Mesendoderm (in vitro differentiated cells): ENCODE measurements at regions not wholly inside any gene's neighbourhood (a gene's known extent, or its start where the extent isn't known, plus 50 kb on each side); places are given as distances from the start of the nearest gene placed in this dataset.

Experiments
- DNase-seq: peaks from one replicate; pipeline ENCODE4 v3.0.0; 2013
- H2AK5ac ChIP-seq: 2 replicates; pipeline ENCODE4 v1.6.1; 2013; ENCODE audit warnings: low read length, inconsistent platforms
- H2BK120ac ChIP-seq: 2 replicates; pipeline ENCODE4 v1.6.1; 2013; ENCODE audit warnings: low read depth, mild to moderate bottlenecking, low read length, moderate library complexity, mixed read lengths
- H2BK15ac ChIP-seq: replicated peaks from 2 replicates; pipeline ENCODE4 v1.6.1; 2013; ENCODE audit warnings: low read depth, mild to moderate bottlenecking, moderate library complexity
- H2BK5ac ChIP-seq: 2 replicates; pipeline ENCODE4 v1.6.1; 2013; ENCODE audit warnings: low read length, inconsistent platforms
- H3K18ac ChIP-seq: 2 replicates; pipeline ENCODE4 v1.6.1; 2013; ENCODE audit warnings: mild to moderate bottlenecking, low read length, mixed read lengths
- H3K23ac ChIP-seq: one replicate; pipeline ENCODE4 v1.6.1; 2013; ENCODE audit warnings: low read length
- H3K27ac ChIP-seq: 2 replicates; pipeline ENCODE4 v1.5.1; 2013; ENCODE audit warnings: low read depth, mild to moderate bottlenecking, inconsistent platforms, low read length, moderate library complexity
- H3K27me3 ChIP-seq: 2 replicates; pipeline ENCODE4 v1.6.1; 2013; ENCODE audit warnings: low read length, control low read depth, mild to moderate bottlenecking, inconsistent platforms; ENCODE audit not compliant: insufficient read depth, poor library complexity
- H3K36me3 ChIP-seq: 2 replicates; pipeline ENCODE4 v1.6.1; 2013; ENCODE audit warnings: low read length, inconsistent platforms; ENCODE audit not compliant: control insufficient read depth, insufficient read depth
- H3K4ac ChIP-seq: one replicate; pipeline ENCODE4 v1.6.1; 2013; ENCODE audit warnings: low read depth, mild to moderate bottlenecking, low read length, moderate library complexity
- H3K4me1 ChIP-seq: 2 replicates; pipeline ENCODE4 v1.6.1; 2013; ENCODE audit warnings: low read depth, low read length, inconsistent platforms; ENCODE audit not compliant: control insufficient read depth
- H3K4me2 ChIP-seq: 2 replicates; pipeline ENCODE4 v1.6.1; 2013; ENCODE audit warnings: low read length
- H3K4me3 ChIP-seq: 2 replicates; pipeline ENCODE4 v1.5.1; 2013; ENCODE audit warnings: mild to moderate bottlenecking, low read length
- H3K56ac ChIP-seq: one replicate; pipeline ENCODE4 v1.6.1; 2013; ENCODE audit warnings: low read length
- H3K79me1 ChIP-seq: 2 replicates; pipeline ENCODE4 v1.6.1; 2013; ENCODE audit warnings: low read length, inconsistent platforms
- H3K79me2 ChIP-seq: 2 replicates; pipeline ENCODE4 v1.6.1; 2013; ENCODE audit warnings: mild to moderate bottlenecking, low read length; ENCODE audit not compliant: control insufficient read depth, insufficient read depth
- H3K9ac ChIP-seq: 2 replicates; pipeline ENCODE4 v1.6.1; 2013; ENCODE audit warnings: low read length, inconsistent platforms
- H4K5ac ChIP-seq: one replicate; pipeline ENCODE4 v1.6.1; 2013; ENCODE audit warnings: low read length
- H4K8ac ChIP-seq: one replicate; pipeline ENCODE4 v1.6.1; 2013; ENCODE audit warnings: low read depth, mild to moderate bottlenecking, control low read depth, low read length, moderate library complexity
- WGBS: extraction: QIAGEN DNeasy Blood & Tissue Kit; methylation state at CpG from one replicate; pipeline ENCODE4 v1.1.7; 2013; ENCODE audit warnings: low lambda C conversion rate, missing lambda C conversion rate; ENCODE audit not compliant: insufficient coverage; ENCODE audit errors: extremely low coverage; 5-methylcytosine and 5-hydroxymethylcytosine counted together

DNA sequence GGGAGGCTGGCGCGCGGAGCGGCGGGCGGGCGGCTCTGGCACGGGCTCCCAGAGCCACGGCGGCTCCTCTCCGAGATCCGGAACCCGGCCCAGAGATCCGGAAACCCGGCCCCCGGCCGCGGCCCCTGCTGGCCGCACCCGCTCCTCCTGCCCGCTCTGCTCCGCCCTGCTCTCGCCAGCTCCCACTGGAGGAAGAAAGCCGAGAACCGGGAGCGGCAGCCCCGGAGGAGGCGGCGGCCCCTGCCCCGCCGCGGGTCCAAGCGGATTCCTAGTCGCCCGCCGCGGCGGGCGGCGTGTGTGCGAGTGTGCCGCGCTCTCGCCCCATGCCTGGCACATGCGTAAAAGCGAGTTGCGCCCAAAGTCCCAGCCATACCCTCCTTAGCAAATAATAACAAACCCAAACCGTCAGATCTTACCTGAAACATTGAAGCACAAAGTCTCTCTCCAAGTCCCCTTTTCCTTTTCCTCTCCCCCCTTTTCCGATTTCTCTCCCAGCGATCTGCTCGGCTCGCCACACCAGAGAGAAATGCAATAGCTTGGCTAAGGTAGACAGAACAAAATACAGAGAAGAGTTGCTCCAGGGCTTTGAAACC is 108.7 kb upstream of the KCTD1 start:
- Histone ChIP-seq H3K4me3 (peak overlapping the region; percentile 72), H3K79me2 (no peaks in the 10 kb centered on the region), H3K27me3 (no peaks in the 10 kb centered on the region), H4K5ac (no peak overlapping the region), H3K9ac (peak overlapping the region; percentile 85), H3K56ac (peak overlapping the region; percentile 94), H3K4ac (peak overlapping the region; percentile 96), H2BK5ac (peak overlapping the region; percentile 43), H3K4me2 (peak overlapping the region; percentile 84), H3K23ac (peak overlapping the region; percentile 92), H2BK15ac (peak overlapping the region; percentile 100), H2AK5ac (no peak overlapping the region), H3K4me1 (peaks cover 9% of the 10 kb centered on the region), H2BK120ac (peak overlapping the region; percentile 99), H3K18ac (peak overlapping the region; percentile 100), H4K8ac (no peak overlapping the region), H3K27ac (peak overlapping the region; percentile 62), H3K79me1 (no peaks in the 10 kb centered on the region), H3K36me3 (no peaks in the 10 kb centered on the region)
- DNase-seq = peak; percentile 79
- no CpG with 5 or more reads among the region's 52 CpGs for WGBS

DNA sequence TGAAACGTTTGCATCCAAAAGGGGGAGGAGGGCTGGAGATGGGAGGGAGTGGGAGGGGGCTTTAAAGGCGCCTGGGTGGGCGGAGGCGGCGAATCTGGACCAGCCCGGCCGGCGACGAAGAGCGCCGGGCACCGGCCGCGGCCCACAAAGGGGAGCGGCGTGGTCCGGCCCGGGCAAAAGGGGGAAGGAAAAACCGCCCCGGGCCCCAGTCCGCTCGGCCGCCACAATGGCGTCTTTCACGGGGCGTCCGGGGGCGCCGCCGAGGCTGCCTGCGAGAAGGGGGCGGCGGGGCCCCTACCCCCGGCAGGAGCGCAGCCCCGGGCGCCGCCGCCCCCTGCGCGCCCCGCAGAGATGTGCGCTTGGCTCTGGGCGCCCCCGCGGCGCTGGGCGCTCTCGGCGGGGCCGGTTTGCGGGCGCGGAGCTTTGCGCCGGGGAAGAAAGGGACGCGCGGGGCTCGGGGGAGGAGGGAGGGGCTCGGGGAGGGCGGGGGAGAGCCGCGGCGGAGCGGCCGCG is 108.1 kb upstream of the KCTD1 start:
- Histone ChIP-seq H2BK5ac (no peak overlapping the region), H3K27me3 (no peaks in the 10 kb centered on the region), H2BK120ac (peak overlapping the region; percentile 99), H3K56ac (peak overlapping the region; percentile 56), H3K27ac (peak overlapping the region; percentile 86), H4K5ac (no peak overlapping the region), H3K4me2 (no peak overlapping the region), H3K4me3 (peak overlapping the region; percentile 39), H3K23ac (no peak overlapping the region), H3K4ac (peak overlapping the region; percentile 96), H3K9ac (peak overlapping the region; percentile 70), H3K79me1 (no peaks in the 10 kb centered on the region), H3K18ac (peak overlapping the region; percentile 100), H2BK15ac (peak overlapping the region; percentile 100), H4K8ac (peak overlapping the region; percentile 98), H3K36me3 (no peaks in the 10 kb centered on the region), H3K79me2 (no peaks in the 10 kb centered on the region), H3K4me1 (peaks cover 11% of the 10 kb centered on the region), H2AK5ac (no peak overlapping the region)
- no CpG with 5 or more reads among the region's 68 CpGs for WGBS
- no peak for DNase-seq

DNA sequence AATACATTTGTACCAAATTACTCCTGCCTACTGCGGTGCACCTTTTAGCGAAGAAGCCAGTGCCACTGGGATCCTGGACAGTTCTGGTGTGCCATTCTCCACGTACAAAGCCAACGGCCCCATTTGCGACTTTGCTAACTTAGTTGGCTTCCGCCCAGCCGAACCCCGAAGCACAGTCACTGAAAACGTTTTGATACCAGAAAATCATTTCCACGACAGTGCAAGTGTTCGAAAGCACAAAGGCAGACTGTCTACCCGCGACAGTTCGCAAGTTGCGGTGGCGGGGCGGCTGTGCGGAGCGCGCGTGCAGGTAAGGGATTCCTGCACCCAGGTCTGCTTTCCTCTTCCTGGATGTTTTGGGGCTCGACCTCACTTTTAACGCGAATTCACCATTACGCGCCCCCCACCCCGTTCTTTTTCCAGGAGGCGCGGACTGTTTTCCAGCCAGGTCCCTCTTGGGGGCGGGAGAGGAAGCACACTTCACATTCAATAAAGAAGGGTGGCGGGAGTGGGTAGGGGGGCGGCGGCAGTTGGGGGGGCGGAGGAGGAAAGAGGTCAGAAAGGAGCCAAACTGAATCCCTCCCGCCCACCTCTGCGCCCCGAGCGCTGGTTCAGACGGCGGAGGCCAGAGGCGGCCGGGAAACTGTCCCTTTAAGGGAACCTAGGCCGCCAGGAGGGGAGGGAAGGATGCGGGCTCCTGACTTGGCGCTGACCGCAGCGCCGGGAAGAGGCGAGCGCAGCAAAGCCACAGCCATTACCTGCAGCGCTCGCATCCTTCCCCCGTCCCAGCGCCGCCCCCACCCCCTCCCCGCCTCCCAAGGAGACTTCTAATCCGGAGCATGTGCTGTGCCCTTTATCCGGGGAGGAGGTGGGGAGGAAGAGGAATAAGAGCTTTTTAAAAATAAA is 107.4 kb upstream of the KCTD1 start:
- H2AK5ac ChIP-seq = no peak overlapping the region
- H3K4ac ChIP-seq = peak overlapping the region; percentile 96
- no peak overlapping the region for H3K23ac ChIP-seq
- WGBS = no CpG with 5 or more reads among the region's 58 CpGs
- no peaks in the 10 kb centered on the region for H3K79me2 ChIP-seq
- H3K4me1 ChIP-seq = peaks cover 14% of the 10 kb centered on the region
- H2BK15ac ChIP-seq = peak overlapping the region; percentile 100
- DNase-seq = peak; percentile 89
- H4K5ac ChIP-seq = no peak overlapping the region
- peak overlapping the region; percentile 56 for H3K56ac ChIP-seq
- peak overlapping the region; percentile 98 for H4K8ac ChIP-seq
- H3K36me3 ChIP-seq = no peaks in the 10 kb centered on the region
- peak overlapping the region; percentile 70 for H3K9ac ChIP-seq
- H2BK5ac ChIP-seq = no peak overlapping the region
- no peaks in the 10 kb centered on the region for H3K79me1 ChIP-seq
- peak overlapping the region; percentile 39 for H3K4me3 ChIP-seq
- no peak overlapping the region for H3K27ac ChIP-seq
- H3K27me3 ChIP-seq = no peaks in the 10 kb centered on the region
- H3K4me2 ChIP-seq = peak overlapping the region; percentile 26
- peak overlapping the region; percentile 99 for H2BK120ac ChIP-seq
- H3K18ac ChIP-seq = peak overlapping the region; percentile 100

DNA sequence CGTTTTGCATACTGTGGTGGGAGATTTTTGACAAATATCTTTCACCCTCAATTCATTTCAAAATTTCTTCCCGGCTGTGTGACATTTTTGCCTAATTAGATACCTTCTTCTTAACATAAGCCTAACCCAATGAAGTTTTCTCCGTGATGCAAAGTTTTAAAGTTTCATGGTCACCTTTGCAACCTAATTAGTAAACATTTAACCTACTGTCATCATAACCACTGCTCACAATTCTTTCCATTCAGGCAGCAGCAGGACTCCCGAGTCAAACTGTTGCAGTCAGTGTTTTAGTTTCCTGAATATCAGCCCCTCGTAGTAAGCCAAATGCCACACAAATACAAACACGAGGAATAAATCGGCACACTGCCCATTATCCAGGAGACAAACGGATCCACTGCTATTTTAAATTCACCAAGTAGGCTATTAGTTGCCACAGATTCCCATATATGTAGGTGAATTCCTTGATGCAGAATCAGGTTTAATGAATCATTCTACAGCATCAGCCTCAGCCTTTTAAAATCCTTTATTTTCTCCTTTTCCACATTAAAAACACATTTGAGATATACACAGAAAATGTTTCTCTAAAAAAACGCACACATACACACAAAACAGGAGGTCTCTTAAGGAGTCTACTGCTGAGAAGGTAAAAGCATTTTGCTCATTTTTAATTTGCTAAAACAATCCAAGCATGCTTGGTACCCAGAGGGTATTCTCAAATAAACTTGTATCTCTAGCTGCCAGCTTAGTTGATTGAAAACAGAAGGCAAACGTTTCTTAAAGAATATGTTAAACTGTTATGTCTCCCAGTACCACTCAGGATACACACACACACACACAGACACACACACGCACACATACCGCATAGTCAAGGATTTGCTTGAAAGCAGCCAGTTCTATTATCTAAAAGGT is 106.5 kb upstream of the KCTD1 start:
- no peaks in the 10 kb centered on the region for H3K36me3 ChIP-seq
- peak overlapping the region; percentile 56 for H3K56ac ChIP-seq
- peak overlapping the region; percentile 39 for H3K9ac ChIP-seq
- peak overlapping the region; percentile 3 for H3K4me3 ChIP-seq
- no peak overlapping the region for H4K8ac ChIP-seq
- no peak overlapping the region for H4K5ac ChIP-seq
- H2AK5ac ChIP-seq = no peak overlapping the region
- H3K79me1 ChIP-seq = no peaks in the 10 kb centered on the region
- H3K18ac ChIP-seq = no peak overlapping the region
- H3K27ac ChIP-seq = no peak overlapping the region
- H3K23ac ChIP-seq = no peak overlapping the region
- H2BK120ac ChIP-seq = no peak overlapping the region
- no peak for DNase-seq
- no peaks in the 10 kb centered on the region for H3K79me2 ChIP-seq
- peak overlapping the region; percentile 26 for H3K4me2 ChIP-seq
- no peak overlapping the region for H3K4ac ChIP-seq
- peaks cover 19% of the 10 kb centered on the region for H3K4me1 ChIP-seq
- H3K27me3 ChIP-seq = no peaks in the 10 kb centered on the region
- no peak overlapping the region for H2BK5ac ChIP-seq
- WGBS = no CpG with 5 or more reads among the region's 12 CpGs
- no peak overlapping the region for H2BK15ac ChIP-seq

DNA sequence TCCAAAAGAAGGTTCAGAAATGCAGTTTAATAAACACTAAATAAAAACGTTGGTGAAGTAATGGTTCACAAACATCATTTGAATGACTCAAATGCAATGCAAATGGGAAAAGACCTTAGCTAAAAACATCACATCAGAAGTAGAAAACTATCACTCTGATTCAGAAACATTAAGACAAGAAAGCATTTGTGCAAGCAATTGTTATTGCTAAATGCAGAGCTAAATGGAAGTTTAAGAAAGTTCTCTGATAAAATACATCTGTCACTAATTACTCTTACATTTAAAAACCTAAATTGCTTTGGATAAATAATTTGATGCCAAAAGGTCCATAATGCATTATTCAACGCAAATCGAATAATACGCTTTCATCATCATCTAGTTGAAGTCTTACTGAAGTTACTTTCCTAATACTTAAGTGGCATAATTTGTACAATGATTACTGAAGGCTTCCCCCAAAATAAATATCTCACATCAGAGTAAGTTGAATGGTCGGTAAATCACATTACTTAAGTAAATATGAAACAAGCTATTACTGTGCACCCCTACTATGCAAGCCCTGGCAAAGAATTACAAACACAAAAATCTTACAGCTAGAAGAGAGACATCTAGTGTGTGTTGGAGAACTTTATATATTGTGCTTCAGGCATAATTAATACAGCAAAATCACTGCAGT is 105.7 kb upstream of the KCTD1 start:
- Histone ChIP-seq H3K23ac (no peak overlapping the region), H3K4ac (no peak overlapping the region), H3K4me1 (peaks cover 20% of the 10 kb centered on the region), H3K4me3 (no peak overlapping the region), H2BK5ac (no peak overlapping the region), H2BK120ac (no peak overlapping the region), H2BK15ac (no peak overlapping the region), H2AK5ac (no peak overlapping the region), H4K5ac (no peak overlapping the region), H3K36me3 (no peaks in the 10 kb centered on the region), H3K79me2 (no peaks in the 10 kb centered on the region), H3K27me3 (no peaks in the 10 kb centered on the region), H3K27ac (no peak overlapping the region), H3K18ac (no peak overlapping the region), H3K9ac (no peak overlapping the region), H3K4me2 (no peak overlapping the region), H3K56ac (no peak overlapping the region), H4K8ac (no peak overlapping the region), H3K79me1 (no peaks in the 10 kb centered on the region)
- WGBS = 100% methylated on average over 3 of the region's 5 CpGs
- no peak for DNase-seq
